ENCODE measurements at regions not wholly inside any gene's neighbourhood (a gene's known extent, or its start where the extent isn't known, plus 50 kb on each side); places are given as distances from the start of the nearest gene placed in this dataset.

DNA sequence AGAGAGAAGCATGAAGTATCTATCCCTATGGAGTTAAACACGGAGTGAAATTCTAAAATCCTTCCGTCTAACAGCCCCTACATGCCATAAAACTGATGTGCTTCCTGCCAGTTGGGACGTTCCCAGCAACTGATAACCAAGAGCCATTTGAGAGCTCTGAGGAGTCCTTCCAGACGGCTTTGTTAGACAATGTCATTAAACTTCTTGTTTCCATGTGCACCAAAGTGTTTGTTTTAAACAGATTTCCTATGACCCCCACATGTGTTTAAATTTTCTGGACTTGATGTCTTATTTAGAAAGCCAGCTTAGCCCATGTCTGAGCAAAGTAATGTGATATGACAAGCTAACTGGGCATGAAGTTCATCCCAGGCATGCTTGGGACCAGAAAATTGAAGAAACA, 57.2 kb upstream of the LPAR1 start:
- Histone ChIP-seq H3K4me1 (ENCODE audit: control insufficient read depth in 4 of 4, insufficient read depth in 4 of 4, low read length in 3 of 4) (no peaks in the 10 kb centered on the region), H3K4me3 (ENCODE audit: low read depth in 1 of 3, low read length in 3 of 3) (no peak overlapping the region), H3K27ac (ENCODE audit: low read depth in 1 of 2, low read length in 2 of 2) (no peak overlapping the region), H3K9ac (ENCODE audit: low read depth in 1 of 2, low read length in 2 of 2) (no peak overlapping the region), H3K36me3 (ENCODE audit: control insufficient read depth in 4 of 4, insufficient read depth in 3 of 4, low read depth in 1 of 4, low read length in 3 of 4) (no peaks in the 10 kb centered on the region), H3K27me3 (ENCODE audit: control insufficient read depth in 4 of 4, insufficient read depth in 4 of 4, low read length in 3 of 4) (no peaks in the 10 kb centered on the region), H3K9me3 (ENCODE audit: control insufficient read depth in 4 of 4, low read length in 3 of 4) (no peaks in the 10 kb centered on the region)
- no peak for DNase-seq (ENCODE audit: low spot score)
- no peak for TF ChIP-seq RXRA (IDR thresholded peaks at IDR 0.05)
- no peak for TF ChIP-seq NR2F2 (IDR thresholded peaks at IDR 0.05)
- no peak for TF ChIP-seq FOXA2 (IDR thresholded peaks at IDR 0.05)
- TF ChIP-seq HNF4G (IDR thresholded peaks at IDR 0.05) = no peak
- TF ChIP-seq RAD21 (IDR thresholded peaks at IDR 0.05) = no peak
- TF ChIP-seq SP1 (IDR thresholded peaks at IDR 0.05) = no peak
- no peak for TF ChIP-seq JUND (IDR thresholded peaks at IDR 0.05)
- no peak for TF ChIP-seq TAF1 (conservative IDR thresholded peaks at IDR 0.05)
- TF ChIP-seq, protein P1, sequence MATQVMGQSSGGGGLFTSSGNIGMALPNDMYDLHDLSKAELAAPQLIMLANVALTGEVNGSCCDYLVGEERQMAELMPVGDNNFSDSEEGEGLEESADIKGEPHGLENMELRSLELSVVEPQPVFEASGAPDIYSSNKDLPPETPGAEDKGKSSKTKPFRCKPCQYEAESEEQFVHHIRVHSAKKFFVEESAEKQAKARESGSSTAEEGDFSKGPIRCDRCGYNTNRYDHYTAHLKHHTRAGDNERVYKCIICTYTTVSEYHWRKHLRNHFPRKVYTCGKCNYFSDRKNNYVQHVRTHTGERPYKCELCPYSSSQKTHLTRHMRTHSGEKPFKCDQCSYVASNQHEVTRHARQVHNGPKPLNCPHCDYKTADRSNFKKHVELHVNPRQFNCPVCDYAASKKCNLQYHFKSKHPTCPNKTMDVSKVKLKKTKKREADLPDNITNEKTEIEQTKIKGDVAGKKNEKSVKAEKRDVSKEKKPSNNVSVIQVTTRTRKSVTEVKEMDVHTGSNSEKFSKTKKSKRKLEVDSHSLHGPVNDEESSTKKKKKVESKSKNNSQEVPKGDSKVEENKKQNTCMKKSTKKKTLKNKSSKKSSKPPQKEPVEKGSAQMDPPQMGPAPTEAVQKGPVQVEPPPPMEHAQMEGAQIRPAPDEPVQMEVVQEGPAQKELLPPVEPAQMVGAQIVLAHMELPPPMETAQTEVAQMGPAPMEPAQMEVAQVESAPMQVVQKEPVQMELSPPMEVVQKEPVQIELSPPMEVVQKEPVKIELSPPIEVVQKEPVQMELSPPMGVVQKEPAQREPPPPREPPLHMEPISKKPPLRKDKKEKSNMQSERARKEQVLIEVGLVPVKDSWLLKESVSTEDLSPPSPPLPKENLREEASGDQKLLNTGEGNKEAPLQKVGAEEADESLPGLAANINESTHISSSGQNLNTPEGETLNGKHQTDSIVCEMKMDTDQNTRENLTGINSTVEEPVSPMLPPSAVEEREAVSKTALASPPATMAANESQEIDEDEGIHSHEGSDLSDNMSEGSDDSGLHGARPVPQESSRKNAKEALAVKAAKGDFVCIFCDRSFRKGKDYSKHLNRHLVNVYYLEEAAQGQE (IDR thresholded peaks at IDR 0.05) = no peak
- TF ChIP-seq, protein P2, sequence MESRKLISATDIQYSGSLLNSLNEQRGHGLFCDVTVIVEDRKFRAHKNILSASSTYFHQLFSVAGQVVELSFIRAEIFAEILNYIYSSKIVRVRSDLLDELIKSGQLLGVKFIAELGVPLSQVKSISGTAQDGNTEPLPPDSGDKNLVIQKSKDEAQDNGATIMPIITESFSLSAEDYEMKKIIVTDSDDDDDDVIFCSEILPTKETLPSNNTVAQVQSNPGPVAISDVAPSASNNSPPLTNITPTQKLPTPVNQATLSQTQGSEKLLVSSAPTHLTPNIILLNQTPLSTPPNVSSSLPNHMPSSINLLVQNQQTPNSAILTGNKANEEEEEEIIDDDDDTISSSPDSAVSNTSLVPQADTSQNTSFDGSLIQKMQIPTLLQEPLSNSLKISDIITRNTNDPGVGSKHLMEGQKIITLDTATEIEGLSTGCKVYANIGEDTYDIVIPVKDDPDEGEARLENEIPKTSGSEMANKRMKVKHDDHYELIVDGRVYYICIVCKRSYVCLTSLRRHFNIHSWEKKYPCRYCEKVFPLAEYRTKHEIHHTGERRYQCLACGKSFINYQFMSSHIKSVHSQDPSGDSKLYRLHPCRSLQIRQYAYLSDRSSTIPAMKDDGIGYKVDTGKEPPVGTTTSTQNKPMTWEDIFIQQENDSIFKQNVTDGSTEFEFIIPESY (IDR thresholded peaks at IDR 0.05) = no peak
- TF ChIP-seq FOXA1 (IDR thresholded peaks at IDR 0.05) = no peak
- no peak for TF ChIP-seq YY1 (IDR thresholded peaks at IDR 0.05)
- TF ChIP-seq, protein P3, sequence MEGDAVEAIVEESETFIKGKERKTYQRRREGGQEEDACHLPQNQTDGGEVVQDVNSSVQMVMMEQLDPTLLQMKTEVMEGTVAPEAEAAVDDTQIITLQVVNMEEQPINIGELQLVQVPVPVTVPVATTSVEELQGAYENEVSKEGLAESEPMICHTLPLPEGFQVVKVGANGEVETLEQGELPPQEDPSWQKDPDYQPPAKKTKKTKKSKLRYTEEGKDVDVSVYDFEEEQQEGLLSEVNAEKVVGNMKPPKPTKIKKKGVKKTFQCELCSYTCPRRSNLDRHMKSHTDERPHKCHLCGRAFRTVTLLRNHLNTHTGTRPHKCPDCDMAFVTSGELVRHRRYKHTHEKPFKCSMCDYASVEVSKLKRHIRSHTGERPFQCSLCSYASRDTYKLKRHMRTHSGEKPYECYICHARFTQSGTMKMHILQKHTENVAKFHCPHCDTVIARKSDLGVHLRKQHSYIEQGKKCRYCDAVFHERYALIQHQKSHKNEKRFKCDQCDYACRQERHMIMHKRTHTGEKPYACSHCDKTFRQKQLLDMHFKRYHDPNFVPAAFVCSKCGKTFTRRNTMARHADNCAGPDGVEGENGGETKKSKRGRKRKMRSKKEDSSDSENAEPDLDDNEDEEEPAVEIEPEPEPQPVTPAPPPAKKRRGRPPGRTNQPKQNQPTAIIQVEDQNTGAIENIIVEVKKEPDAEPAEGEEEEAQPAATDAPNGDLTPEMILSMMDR (IDR thresholded peaks at IDR 0.05; ENCODE audit: low read depth, low read length, missing input control) = no peak
- no peak for TF ChIP-seq EGR1 (IDR thresholded peaks at IDR 0.05; ENCODE audit: low read depth in 2 of 2)
- WGBS = 43% methylated on average over 4 of the region's 4 CpGs

DNA sequence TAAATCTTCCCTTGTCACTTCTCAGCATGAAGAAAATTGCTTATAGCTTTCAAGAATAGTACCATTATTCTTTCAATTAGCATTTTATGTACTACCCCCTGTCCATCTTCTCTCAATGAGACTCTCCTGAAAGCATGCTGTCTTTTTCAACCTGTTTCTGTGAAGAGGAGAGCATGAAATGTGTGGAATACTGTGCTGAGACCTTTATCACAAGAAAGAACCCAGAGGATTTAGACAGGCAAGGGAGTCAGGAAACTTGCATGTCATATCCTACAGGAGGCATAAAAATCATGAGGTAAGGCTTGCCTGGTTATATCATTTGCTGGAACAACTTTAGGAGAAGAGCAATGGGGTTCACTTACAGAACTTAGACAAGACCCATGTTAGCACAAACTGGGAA, 56.7 kb upstream of the LPAR1 start:
- no peaks in the 10 kb centered on the region for H3K27me3 ChIP-seq (ENCODE audit: control insufficient read depth in 4 of 4, insufficient read depth in 4 of 4, low read length in 3 of 4)
- H3K9me3 ChIP-seq (ENCODE audit: control insufficient read depth in 4 of 4, low read length in 3 of 4) = no peaks in the 10 kb centered on the region
- no peaks in the 10 kb centered on the region for H3K36me3 ChIP-seq (ENCODE audit: control insufficient read depth in 4 of 4, insufficient read depth in 3 of 4, low read depth in 1 of 4, low read length in 3 of 4)
- peak overlapping the region; percentile 42 to 51 for H3K27ac ChIP-seq (ENCODE audit: low read depth in 1 of 2, low read length in 2 of 2)
- no peaks in the 10 kb centered on the region for H3K4me1 ChIP-seq (ENCODE audit: control insufficient read depth in 4 of 4, insufficient read depth in 4 of 4, low read length in 3 of 4)
- no peak overlapping the region for H3K9ac ChIP-seq (ENCODE audit: low read depth in 1 of 2, low read length in 2 of 2)
- H3K4me3 ChIP-seq (ENCODE audit: low read depth in 1 of 3, low read length in 3 of 3) = no peak overlapping the region
- DNase-seq (ENCODE audit: low spot score) = no peak
- TF ChIP-seq, protein P2 (IDR thresholded peaks at IDR 0.05) = no peak
- TF ChIP-seq, protein P4, sequence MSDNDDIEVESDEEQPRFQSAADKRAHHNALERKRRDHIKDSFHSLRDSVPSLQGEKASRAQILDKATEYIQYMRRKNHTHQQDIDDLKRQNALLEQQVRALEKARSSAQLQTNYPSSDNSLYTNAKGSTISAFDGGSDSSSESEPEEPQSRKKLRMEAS (IDR thresholded peaks at IDR 0.05) = no peak
- TF ChIP-seq, protein P3 (IDR thresholded peaks at IDR 0.05; ENCODE audit: low read depth, low read length, missing input control) = no peak
- TF ChIP-seq RAD21 (IDR thresholded peaks at IDR 0.05) (no peak), GABPA (IDR thresholded peaks at IDR 0.05 in 1 of 2, conservative IDR thresholded peaks at IDR 0.05 in 1 of 2) (no peak), FOXA1 (IDR thresholded peaks at IDR 0.05) (no peak)
- TF ChIP-seq, protein P1 (IDR thresholded peaks at IDR 0.05) = no peak
- TF ChIP-seq, protein P5, sequence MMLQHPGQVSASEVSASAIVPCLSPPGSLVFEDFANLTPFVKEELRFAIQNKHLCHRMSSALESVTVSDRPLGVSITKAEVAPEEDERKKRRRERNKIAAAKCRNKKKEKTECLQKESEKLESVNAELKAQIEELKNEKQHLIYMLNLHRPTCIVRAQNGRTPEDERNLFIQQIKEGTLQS (IDR thresholded peaks at IDR 0.05) = no peak

Data from liver (tissue), 8 donors.